ENCODE measurements at regions not wholly inside any gene's neighbourhood (a gene's known extent, or its start where the extent isn't known, plus 50 kb on each side); places are given as distances from the start of the nearest gene placed in this dataset.

GRCh38 chr6:144335311-144335861 is 50.3 kb downstream of the UTRN start:
- DNase-seq (ENCODE audit: low read depth in 2 of 2), result no peak

DNA sequence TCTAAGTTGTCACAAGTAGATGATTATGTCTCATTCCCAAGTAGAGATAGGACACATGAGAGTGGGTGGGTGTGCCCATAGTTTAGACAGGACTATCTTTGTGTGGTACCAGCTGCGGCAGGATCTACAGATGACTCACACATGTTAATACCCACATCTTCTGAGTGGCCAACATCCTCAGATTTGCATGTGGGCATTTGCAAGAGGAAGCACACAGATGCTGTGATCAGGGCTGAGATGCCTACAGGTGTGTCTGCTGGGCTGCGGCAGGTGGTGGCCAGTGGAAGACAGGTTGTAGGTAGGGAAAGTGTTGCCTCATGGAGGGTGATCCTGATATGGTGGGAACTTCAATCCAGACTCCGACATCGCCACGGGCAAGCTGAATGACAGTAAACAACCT is 50.8 kb downstream of the UTRN start:
- peak in 1 of 2 donors; percentile 33 for DNase-seq (ENCODE audit: low read depth in 2 of 2)

DNA sequence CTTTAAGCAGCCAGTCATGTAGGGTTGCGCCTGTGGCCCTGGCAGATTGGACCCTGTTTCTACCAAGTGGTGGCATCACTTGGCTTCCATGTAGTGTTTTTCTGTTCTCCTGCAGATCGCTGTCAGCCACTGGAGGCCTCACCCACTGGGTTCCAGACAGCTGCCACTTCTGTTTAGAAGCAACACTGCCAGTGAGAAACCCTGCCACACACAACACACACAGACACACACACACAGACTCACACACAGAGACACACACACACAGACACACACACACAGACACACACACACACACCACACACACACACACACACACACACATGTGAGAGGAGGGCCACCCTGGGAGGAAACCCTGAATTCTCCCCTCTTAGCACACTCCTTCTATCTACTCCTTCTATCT is 51.8 kb downstream of the UTRN start:
- DNase-seq (ENCODE audit: low read depth in 2 of 2), result no peak

DNA sequence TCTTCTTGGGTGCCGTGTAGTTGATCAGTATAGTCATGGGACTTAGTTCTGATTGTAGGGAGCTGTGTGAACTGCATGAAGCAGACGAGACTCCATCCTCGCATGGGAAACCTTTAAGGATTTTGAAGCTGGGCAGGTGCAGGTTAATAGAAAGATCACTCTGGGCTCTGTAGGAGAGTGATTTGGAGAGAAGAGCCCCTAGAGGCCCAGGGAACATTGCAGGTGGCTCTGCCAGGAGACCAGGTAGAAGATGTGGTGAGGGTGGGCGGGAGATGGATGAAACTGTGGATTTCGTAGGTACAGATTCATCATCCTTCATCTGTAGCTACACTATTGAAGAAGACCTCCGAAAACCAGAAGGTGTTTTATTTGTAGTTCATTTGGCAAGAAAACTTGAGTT is 53.3 kb downstream of the UTRN start:
- no peak for DNase-seq (ENCODE audit: low read depth in 2 of 2)

DNA sequence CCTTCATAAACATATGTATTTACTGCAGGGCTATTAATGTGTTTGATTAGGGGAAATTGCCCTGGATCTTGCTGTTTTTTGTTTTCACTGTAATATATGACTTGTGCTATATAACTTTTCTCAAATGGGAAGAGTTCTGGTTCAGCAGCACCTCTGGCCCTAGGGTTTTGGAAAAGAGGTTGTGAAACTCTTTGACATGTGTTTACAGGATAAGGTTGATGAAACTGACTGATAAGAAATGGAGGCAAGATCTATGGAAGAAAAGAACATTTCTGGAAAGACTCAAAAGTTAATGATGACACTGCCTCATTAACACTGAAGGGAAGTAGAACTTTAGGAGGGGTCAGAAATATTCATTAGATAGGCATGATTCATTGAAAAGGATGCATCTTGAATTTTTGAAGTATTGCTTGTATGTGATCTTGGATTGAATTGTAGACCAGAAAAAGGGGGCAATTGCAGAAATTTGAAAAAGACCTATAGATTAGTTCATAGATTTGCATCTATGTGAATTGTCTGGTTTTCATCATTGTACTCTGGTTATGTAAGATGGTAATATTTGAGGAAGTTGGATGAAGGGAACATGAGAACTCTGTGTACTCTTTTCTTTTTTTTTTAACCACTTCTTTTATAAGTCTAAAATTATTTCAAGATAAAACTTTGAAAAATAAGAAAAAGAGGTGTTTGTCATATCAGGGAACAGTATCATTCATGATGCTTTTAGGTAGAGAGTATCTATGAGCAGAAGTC is 54.0 kb downstream of the UTRN start:
- no peak for DNase-seq (ENCODE audit: low read depth in 2 of 2)

- DNase-seq (ENCODE audit: low read depth in 2 of 2), result no peak
Measured at GRCh38 chr6:144339859-144340452, 54.8 kb downstream of the UTRN start.

DNA sequence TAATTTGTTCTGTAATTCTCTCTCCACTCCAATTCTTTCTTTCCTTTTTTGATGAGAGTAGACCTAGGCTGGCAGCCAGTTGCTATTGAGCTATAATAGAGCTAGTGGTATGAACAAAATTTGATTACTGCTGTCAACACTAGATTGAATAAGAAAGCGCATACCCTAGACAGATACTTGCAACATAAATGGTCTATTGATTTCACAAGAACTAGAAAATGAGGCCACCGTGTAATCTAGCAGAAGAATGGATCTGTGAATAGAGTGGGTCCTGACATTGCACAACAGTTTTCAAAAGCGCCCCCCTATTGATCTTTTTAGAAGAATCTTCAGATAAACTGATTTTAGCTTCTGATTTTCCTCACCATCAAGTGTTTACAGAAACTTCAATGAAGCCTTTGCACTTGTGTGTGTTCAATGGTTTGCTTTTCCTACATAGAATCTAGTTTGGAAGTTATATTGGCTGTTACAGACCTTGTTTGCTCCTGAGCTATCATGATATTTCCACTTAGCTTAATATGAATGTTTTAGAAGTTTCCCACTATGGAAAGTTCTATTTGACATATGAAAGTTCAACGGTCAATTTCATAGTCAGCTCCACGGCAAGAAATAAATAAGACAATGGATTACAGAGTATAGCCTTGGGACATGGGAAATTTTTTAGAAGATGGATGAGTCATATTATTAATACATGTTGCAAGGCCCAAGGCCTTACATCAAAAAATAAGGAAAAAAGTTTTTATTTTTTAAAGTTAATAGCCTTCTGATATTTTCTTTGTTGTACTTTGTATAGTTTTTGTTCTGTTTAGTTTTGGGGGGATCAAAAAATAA is 55.6 kb downstream of the UTRN start:
- DNase-seq (ENCODE audit: low read depth in 2 of 2), result peak in 1 of 2 donors; percentile 65

GRCh38 chr6:144341831-144342527 is 56.8 kb downstream of the UTRN start:
- DNase-seq (ENCODE audit: low read depth in 2 of 2), result peak in 1 of 2 donors; percentile 41

DNA sequence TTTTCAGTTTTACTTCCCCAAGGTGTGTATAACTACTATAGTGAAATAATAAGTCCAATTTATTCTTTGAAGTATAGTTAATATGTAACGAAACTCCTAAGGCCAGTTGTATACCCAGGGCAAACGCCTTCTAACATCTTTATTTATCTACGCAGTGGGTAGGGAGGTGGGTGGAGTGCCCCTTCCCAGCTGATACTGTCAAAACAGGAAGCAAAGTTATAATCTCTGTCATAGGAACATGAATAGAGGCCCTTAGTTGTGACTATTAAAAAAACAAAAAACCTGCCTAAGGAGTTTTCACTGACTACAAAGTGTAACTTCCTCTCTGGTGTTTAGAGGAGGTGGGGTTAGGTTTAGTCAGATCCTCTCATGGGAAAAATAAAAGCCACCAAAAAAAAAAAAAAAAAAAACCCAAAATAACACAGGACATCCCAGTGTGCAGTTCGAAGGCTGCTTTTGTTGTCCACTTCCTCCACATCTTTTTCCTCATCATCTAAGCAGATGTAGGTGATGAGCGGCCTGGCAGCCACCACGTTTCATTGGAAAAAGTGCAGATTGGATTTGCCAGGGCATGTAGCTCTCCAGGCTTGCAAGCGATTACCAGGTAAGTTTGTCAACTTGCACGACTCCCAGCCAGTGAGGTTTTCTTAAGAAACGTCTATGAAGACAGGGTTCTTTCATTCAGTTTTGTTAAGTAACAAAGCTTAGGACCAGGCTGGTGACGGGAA is 58.7 kb downstream of the UTRN start:
- peak; percentile 90 to 94 for DNase-seq (ENCODE audit: low read depth in 2 of 2)

- peak in 1 of 2 donors; percentile 32 for DNase-seq (ENCODE audit: low read depth in 2 of 2)
Measured at GRCh38 chr6:144344646-144345045, 59.5 kb downstream of the UTRN start.

DNA sequence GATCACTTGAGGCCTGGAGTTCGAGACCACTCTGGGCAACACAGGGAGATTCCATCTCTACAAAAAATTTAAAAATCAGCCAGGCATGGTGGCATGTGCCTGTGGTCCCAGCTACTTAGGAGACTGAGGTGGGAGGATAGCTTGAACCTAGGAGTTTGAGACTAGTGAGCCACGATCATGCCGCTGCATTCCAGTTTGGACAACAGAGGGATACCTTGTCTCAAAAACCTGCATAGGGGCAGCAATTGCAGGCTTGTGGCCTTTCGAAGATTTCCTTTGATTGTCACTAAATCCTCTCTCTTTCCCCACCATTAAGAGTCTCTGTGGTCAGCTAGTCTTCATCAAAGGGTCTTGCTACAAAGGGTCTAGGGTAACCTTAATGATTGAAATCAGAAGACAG is 60.3 kb downstream of the UTRN start:
- DNase-seq (ENCODE audit: low read depth in 2 of 2), result peak in 1 of 2 donors; percentile 50

- peak; percentile 83 to 96 for DNase-seq (ENCODE audit: low read depth in 2 of 2)
Measured at GRCh38 chr6:144346719-144347447, 61.7 kb downstream of the UTRN start.

DNA sequence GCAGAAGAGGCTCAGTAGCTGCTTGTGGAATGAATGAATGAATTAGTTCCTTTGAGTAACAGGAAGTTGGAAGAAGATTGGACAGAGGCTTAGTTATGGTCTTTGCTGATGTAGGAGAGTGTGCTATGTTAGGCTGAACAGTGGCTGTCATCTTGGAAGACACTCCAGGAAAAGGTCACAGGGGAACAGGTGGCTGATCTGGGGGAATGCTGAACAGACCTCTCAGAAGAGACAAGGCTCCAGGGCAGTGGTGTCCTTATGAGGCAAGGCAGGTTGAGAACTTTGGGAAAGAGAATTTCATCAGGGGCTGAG is 62.3 kb downstream of the UTRN start:
- DNase-seq (ENCODE audit: low read depth in 2 of 2), result peak in 1 of 2 donors; percentile 23

DNA sequence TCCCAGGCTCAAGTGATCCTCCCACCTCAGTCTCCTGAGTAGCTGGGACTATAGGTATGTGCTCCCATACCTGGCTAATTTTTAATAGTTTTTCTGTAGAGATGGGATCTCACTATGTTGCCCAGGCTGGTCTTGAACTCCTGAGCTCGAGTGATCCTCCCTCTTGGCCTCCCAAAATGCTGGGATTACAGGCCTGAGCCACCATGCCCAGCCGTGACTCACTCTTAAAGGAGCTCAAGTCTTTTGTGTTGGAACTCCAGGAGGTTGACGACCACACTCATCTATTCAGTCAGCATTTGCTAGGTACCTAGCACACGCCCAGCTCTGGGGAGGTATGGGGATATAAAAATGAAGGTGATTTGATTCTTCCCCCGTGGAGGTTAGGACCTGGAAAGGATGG is 62.8 kb downstream of the UTRN start:
- DNase-seq (ENCODE audit: low read depth in 2 of 2), result peak in 1 of 2 donors; percentile 43

GRCh38 chr6:144349690-144350527 is 64.8 kb downstream of the UTRN start:
- DNase-seq (ENCODE audit: low read depth in 2 of 2), result peak; percentile 99

DNA sequence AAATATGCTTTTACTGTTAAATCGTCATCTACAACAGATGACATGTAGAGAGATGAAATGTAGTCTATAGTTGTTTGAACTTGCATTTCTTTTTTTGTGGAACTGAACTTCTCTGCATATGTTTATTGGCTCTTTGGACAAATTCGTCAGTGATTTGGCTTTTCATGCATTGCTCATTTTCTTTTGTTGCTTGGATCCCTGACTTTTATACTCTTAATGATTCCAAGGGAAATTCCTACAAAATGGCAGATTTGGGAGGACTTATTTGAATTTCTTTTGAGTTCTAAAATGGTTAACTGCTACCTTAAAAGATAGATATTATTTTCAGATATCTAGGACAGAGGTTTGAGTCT is 65.4 kb downstream of the UTRN start:
- DNase-seq (ENCODE audit: low read depth in 2 of 2), result no peak

DNA sequence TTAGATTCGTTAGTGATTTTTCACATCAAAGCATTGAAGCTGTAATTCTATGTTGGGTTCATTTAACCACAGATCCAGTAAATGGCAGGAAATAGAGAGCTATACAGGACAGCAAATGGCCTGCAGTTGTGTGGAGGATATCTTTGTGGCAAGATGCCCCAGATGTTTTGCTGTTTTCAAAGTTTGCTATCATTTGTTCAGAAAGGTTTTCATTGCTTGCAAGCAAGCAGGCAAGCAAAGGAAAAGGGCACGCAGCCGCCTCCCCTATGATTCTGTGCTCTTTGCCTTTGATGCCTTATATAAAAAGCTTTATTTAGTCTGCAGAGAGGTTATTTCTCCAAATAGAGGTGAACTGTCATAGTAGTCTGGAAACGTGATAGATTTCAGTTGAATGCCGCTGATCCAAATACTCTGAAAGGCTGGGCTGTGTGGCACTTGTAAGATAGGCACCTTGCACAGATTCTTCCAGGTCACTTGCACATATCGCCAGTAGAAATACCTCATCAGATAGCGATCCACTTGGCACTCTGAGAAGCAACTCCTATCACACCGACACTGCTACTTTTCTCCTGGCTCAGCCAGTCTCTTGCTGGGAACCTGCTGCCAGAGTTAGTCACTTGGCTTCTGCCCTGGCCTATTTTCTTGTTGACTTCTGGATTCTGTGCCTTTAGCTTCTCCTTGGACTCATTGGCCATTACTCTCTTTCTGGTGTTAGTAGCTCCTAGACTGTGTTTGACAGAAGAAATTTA is 66.4 kb downstream of the UTRN start:
- peak in 1 of 2 donors; percentile 73 for DNase-seq (ENCODE audit: low read depth in 2 of 2)

DNA sequence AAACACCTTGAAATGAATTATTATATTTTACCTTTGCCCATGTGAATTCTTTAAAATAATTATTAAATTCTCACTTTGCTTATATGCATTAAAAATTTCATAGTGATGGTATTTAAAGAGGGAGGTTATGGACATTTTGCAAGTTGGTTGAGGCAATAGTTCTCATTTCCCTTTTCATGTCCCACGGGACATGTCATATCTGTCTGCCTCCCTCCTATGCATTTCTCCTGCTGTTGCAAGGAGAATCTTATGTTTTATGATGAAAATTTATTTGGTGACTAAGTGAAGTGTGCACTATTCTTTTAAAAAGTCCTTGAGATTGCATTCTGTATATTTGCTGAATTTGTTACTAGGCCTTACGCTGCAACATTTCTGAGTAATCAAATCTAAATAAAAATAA is 67.2 kb downstream of the UTRN start:
- DNase-seq (ENCODE audit: low read depth in 2 of 2), result no peak

GRCh38 chr6:144353871-144354314 is 68.8 kb downstream of the UTRN start:
- DNase-seq (ENCODE audit: low read depth in 2 of 2), result no peak
